ENCODE measurements at regions not wholly inside any gene's neighbourhood (a gene's known extent, or its start where the extent isn't known, plus 50 kb on each side); places are given as distances from the start of the nearest gene placed in this dataset.

DNA sequence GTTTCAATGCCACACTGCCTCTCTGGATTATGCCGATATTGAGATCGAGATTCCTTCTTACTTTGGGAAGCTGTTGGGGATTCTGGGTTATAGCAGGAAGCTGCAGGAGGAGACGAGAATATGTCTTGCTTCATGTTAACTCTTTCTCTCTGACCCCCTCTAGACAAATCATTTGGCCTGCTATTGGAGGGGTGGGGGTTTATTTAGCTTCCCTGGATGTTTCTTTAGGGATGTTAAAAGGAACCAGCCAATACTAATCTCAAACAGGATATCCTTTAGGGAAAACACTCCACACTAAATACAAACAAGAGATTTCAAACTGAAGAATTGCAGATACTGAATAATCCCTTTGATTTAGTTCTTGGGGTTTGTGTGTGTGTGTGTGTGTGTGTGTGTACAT lies 102.6 kb downstream of the TMEM100 start:
- no peak for TF ChIP-seq YY1 (IDR thresholded peaks at IDR 0.05; ENCODE audit: low read depth)
- TF ChIP-seq ZBTB7A (IDR thresholded peaks at IDR 0.05; ENCODE audit: low read depth), result no peak
- TF ChIP-seq TEAD4 (IDR thresholded peaks at IDR 0.05), result no peak
- no peak for TF ChIP-seq TCF12 (IDR thresholded peaks at IDR 0.05; ENCODE audit: low read depth)
- no peak for TF ChIP-seq NFIC (IDR thresholded peaks at IDR 0.05)
- TF ChIP-seq, protein P1, sequence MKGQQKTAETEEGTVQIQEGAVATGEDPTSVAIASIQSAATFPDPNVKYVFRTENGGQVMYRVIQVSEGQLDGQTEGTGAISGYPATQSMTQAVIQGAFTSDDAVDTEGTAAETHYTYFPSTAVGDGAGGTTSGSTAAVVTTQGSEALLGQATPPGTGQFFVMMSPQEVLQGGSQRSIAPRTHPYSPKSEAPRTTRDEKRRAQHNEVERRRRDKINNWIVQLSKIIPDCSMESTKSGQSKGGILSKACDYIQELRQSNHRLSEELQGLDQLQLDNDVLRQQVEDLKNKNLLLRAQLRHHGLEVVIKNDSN (IDR thresholded peaks at IDR 0.05), result no peak
- no peak for TF ChIP-seq EP300 (IDR thresholded peaks at IDR 0.05; ENCODE audit: borderline replicate concordance)
- no peak for TF ChIP-seq EGR1 (IDR thresholded peaks at IDR 0.05)
- TF ChIP-seq, protein P2, sequence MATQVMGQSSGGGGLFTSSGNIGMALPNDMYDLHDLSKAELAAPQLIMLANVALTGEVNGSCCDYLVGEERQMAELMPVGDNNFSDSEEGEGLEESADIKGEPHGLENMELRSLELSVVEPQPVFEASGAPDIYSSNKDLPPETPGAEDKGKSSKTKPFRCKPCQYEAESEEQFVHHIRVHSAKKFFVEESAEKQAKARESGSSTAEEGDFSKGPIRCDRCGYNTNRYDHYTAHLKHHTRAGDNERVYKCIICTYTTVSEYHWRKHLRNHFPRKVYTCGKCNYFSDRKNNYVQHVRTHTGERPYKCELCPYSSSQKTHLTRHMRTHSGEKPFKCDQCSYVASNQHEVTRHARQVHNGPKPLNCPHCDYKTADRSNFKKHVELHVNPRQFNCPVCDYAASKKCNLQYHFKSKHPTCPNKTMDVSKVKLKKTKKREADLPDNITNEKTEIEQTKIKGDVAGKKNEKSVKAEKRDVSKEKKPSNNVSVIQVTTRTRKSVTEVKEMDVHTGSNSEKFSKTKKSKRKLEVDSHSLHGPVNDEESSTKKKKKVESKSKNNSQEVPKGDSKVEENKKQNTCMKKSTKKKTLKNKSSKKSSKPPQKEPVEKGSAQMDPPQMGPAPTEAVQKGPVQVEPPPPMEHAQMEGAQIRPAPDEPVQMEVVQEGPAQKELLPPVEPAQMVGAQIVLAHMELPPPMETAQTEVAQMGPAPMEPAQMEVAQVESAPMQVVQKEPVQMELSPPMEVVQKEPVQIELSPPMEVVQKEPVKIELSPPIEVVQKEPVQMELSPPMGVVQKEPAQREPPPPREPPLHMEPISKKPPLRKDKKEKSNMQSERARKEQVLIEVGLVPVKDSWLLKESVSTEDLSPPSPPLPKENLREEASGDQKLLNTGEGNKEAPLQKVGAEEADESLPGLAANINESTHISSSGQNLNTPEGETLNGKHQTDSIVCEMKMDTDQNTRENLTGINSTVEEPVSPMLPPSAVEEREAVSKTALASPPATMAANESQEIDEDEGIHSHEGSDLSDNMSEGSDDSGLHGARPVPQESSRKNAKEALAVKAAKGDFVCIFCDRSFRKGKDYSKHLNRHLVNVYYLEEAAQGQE (IDR thresholded peaks at IDR 0.05; ENCODE audit: low read depth), result no peak
- no peak for TF ChIP-seq TAF1 (IDR thresholded peaks at IDR 0.05; ENCODE audit: low read depth)
- TF ChIP-seq, protein P3, sequence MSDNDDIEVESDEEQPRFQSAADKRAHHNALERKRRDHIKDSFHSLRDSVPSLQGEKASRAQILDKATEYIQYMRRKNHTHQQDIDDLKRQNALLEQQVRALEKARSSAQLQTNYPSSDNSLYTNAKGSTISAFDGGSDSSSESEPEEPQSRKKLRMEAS (IDR thresholded peaks at IDR 0.05), result no peak
- TF ChIP-seq CREB1 (IDR thresholded peaks at IDR 0.05; ENCODE audit: low read depth), result no peak
- TF ChIP-seq CEBPB (IDR thresholded peaks at IDR 0.05), result no peak

DNA sequence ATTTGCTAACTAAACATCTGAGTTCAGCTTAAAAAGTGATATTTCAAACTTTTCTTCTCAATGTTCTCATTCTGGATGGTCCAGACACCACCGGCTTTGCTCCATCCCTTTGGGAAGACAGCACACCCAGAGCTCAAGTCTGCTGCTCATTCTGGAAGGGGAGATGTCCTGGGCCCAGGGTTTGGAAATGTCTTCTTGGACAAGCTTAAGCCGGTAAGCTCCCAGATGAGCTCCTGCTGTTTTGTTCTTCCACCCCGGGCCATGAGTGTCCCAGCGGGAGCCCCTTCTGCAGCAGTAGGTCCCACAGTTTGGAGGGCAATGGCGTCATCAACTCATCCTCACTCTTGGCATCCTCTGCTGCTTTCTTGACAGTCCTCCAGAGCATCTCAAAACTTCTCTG lies 105.2 kb downstream of the TMEM100 start:
- TF ChIP-seq TAF1 (IDR thresholded peaks at IDR 0.05; ENCODE audit: low read depth) (no peak), FOXM1 (IDR thresholded peaks at IDR 0.05; ENCODE audit: borderline replicate concordance, low read depth) (no peak), CREB1 (IDR thresholded peaks at IDR 0.05; ENCODE audit: low read depth) (no peak), EGR1 (IDR thresholded peaks at IDR 0.05) (no peak), CEBPB (IDR thresholded peaks at IDR 0.05) (no peak), NFIC (IDR thresholded peaks at IDR 0.05) (no peak), TCF12 (IDR thresholded peaks at IDR 0.05; ENCODE audit: low read depth) (no peak), YY1 (IDR thresholded peaks at IDR 0.05; ENCODE audit: low read depth) (no peak), EP300 (IDR thresholded peaks at IDR 0.05; ENCODE audit: borderline replicate concordance) (no peak), TEAD4 (IDR thresholded peaks at IDR 0.05) (no peak), ZBTB7A (IDR thresholded peaks at IDR 0.05; ENCODE audit: low read depth) (no peak), RAD21 (IDR thresholded peaks at IDR 0.05; ENCODE audit: low read depth) (no peak)
- TF ChIP-seq, protein P1 (IDR thresholded peaks at IDR 0.05), result no peak
- TF ChIP-seq, protein P3 (IDR thresholded peaks at IDR 0.05), result no peak
- TF ChIP-seq, protein P2 (IDR thresholded peaks at IDR 0.05; ENCODE audit: low read depth), result no peak

DNA sequence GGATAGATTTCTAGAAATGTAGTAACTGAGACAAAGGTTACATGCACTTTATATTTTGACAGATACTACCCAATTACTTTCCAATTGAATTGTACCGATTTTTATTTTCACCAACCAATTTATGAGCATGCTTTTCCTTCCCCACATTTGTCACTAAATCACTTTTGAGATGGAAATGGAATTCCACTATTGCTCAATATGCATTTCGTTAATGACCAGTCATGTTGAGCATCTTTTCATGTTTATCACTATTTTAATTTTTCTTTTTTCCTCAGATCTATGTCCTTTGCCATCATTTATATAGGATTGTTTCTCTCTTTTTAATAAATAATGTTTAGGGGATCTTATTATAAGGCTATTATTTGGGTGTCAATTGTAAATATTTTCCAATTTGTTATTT lies 102.8 kb upstream of the SMIM36 start:
- TF ChIP-seq TAF1 (IDR thresholded peaks at IDR 0.05; ENCODE audit: low read depth) (no peak), CREB1 (IDR thresholded peaks at IDR 0.05; ENCODE audit: low read depth) (no peak), ZBTB7A (IDR thresholded peaks at IDR 0.05; ENCODE audit: low read depth) (no peak), EGR1 (IDR thresholded peaks at IDR 0.05) (no peak), EP300 (IDR thresholded peaks at IDR 0.05; ENCODE audit: borderline replicate concordance) (no peak), TEAD4 (IDR thresholded peaks at IDR 0.05) (no peak), TCF12 (IDR thresholded peaks at IDR 0.05; ENCODE audit: low read depth) (no peak), RAD21 (IDR thresholded peaks at IDR 0.05; ENCODE audit: low read depth) (no peak), YY1 (IDR thresholded peaks at IDR 0.05; ENCODE audit: low read depth) (no peak), FOXM1 (IDR thresholded peaks at IDR 0.05; ENCODE audit: borderline replicate concordance, low read depth) (no peak), NFIC (IDR thresholded peaks at IDR 0.05) (no peak)
- TF ChIP-seq, protein P1 (IDR thresholded peaks at IDR 0.05), result no peak
- TF ChIP-seq, protein P2 (IDR thresholded peaks at IDR 0.05; ENCODE audit: low read depth), result no peak

DNA sequence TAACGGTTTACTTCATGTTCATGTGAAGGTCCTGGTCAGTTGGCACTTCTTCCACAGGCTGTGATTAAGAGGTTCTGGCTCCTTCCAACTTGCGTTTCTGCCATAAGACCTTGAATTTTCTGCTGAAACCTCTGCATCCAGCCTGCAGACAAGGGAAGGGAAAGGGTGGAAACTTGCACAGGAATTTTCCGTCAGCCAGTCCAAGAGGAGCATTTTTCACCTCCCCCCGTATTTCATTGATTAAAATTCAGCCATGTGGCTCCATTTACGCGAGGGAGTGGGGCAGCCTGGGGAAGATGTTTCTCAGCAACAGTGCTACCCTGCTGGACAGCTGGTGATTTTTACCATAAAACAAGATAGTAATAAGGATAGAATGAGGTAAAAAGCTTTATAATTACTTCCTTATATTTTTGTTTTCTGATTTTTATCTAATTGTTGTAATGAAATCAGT lies 101.5 kb upstream of the SMIM36 start:
- TF ChIP-seq NFIC (IDR thresholded peaks at IDR 0.05), result no peak

Measured in Ishikawa (cell line).